H9 (cell line): ENCODE measurements at regions not wholly inside any gene's neighbourhood (a gene's known extent, or its start where the extent isn't known, plus 50 kb on each side); places are given as distances from the start of the nearest gene placed in this dataset.

Experiments
- DNase-seq: peaks from one replicate; pipeline ENCODE4 v3.0.0-alpha.2; 2017
- H2AFZ ChIP-seq: one replicate; pipeline ENCODE4 v1.6.1; 2013; ENCODE audit warnings: mild to moderate bottlenecking, low read length, control low read depth, moderate library complexity
- H2AK5ac ChIP-seq: 2 replicates; pipeline ENCODE4 v1.6.1; 2013; ENCODE audit warnings: low read length, control low read depth, mixed read lengths; ENCODE audit not compliant: insufficient read length
- H2BK120ac ChIP-seq: one replicate; pipeline ENCODE4 v1.6.1; 2013; ENCODE audit warnings: low read depth, mild to moderate bottlenecking, low read length, control low read depth, inconsistent platforms; ENCODE audit not compliant: poor library complexity, severe bottlenecking
- H2BK12ac ChIP-seq: 2 replicates; pipeline ENCODE4 v1.6.1; 2013; ENCODE audit warnings: low read length, control low read depth, mixed read lengths, low read depth; ENCODE audit not compliant: insufficient read length
- H2BK15ac ChIP-seq: 2 replicates; pipeline ENCODE4 v1.6.1; 2013; ENCODE audit warnings: low read depth, low read length, control low read depth
- H2BK20ac ChIP-seq: one replicate; pipeline ENCODE4 v1.6.1; 2013; ENCODE audit warnings: low read depth, mild to moderate bottlenecking, low read length, control low read depth, inconsistent platforms; ENCODE audit not compliant: poor library complexity, severe bottlenecking
- H2BK5ac ChIP-seq: 2 replicates; pipeline ENCODE4 v1.6.1; 2013; ENCODE audit warnings: low read length, control low read depth, mixed read lengths; ENCODE audit not compliant: insufficient read length
- H3K14ac ChIP-seq: 2 replicates; pipeline ENCODE4 v1.6.1; 2013; ENCODE audit warnings: low read length, control low read depth; ENCODE audit not compliant: insufficient read depth
- H3K18ac ChIP-seq: 2 replicates; pipeline ENCODE4 v1.6.1; 2013; ENCODE audit warnings: low read depth, mild to moderate bottlenecking, mixed read lengths, low read length, control low read depth; ENCODE audit not compliant: insufficient read length
- H3K23ac ChIP-seq: 2 replicates; pipeline ENCODE4 v1.6.1; 2013; ENCODE audit warnings: low read length, control low read depth, mixed read lengths, low read depth; ENCODE audit not compliant: insufficient read length
- H3K23me2 ChIP-seq: 2 replicates; pipeline ENCODE4 v1.6.1; 2013; ENCODE audit warnings: low read depth, mild to moderate bottlenecking, mixed read lengths, low read length, control low read depth; ENCODE audit not compliant: insufficient read length, poor library complexity, severe bottlenecking
- H3K27ac ChIP-seq: 2 replicates; pipeline ENCODE4 v1.5.1; 2013; ENCODE audit warnings: low read length, control low read depth, mixed read lengths, low read depth; ENCODE audit not compliant: insufficient read length
- H3K27me3 ChIP-seq: 2 replicates; pipeline ENCODE4 v1.6.1; 2013; ENCODE audit warnings: low read length, control low read depth, inconsistent platforms; ENCODE audit not compliant: insufficient read depth
- H3K4ac ChIP-seq: 2 replicates; pipeline ENCODE4 v1.6.1; 2013; ENCODE audit warnings: low read depth, mild to moderate bottlenecking, control low read depth, inconsistent platforms, low read length, moderate library complexity
- H3K4me1 ChIP-seq: 2 replicates; pipeline ENCODE4 v1.6.1; 2013; ENCODE audit warnings: low read length, control low read depth, inconsistent platforms; ENCODE audit not compliant: insufficient read depth
- H3K4me2 ChIP-seq: 2 replicates; pipeline ENCODE4 v1.6.1; 2013; ENCODE audit warnings: low read length, control low read depth, mixed read lengths; ENCODE audit not compliant: insufficient read length, insufficient read depth
- H3K56ac ChIP-seq: 2 replicates; pipeline ENCODE4 v1.6.1; 2013; ENCODE audit warnings: low read depth, mild to moderate bottlenecking, mixed read lengths, low read length, control low read depth; ENCODE audit not compliant: insufficient read length
- H3K79me1 ChIP-seq: 2 replicates; pipeline ENCODE4 v1.6.1; 2013; ENCODE audit warnings: low read depth, mild to moderate bottlenecking, moderate library complexity, low read length, control low read depth, inconsistent platforms; ENCODE audit not compliant: insufficient read depth, poor library complexity, severe bottlenecking
- H3K79me2 ChIP-seq: 2 replicates; pipeline ENCODE4 v1.6.1; 2013; ENCODE audit warnings: low read length, control low read depth, inconsistent platforms; ENCODE audit not compliant: insufficient read depth
- H3K9ac ChIP-seq: 2 replicates; pipeline ENCODE4 v1.6.1; 2013; ENCODE audit warnings: low read length, control low read depth, mixed read lengths; ENCODE audit not compliant: insufficient read length; ENCODE audit errors: extremely low read depth
- H3K9me3 ChIP-seq: one replicate; pipeline ENCODE4 v1.6.1; 2013; ENCODE audit warnings: low read depth, low read length, inconsistent platforms; ENCODE audit not compliant: control insufficient read depth
- H3T11ph ChIP-seq: one replicate; pipeline ENCODE4 v1.6.1; 2013; ENCODE audit warnings: mild to moderate bottlenecking, low read length, control low read depth, inconsistent platforms
- H4K20me1 ChIP-seq: one replicate; pipeline ENCODE4 v1.6.1; 2013; ENCODE audit not compliant: control insufficient read depth, insufficient read length, insufficient read depth
- H4K5ac ChIP-seq: 2 replicates; pipeline ENCODE4 v1.6.1; 2013; ENCODE audit warnings: low read depth, mild to moderate bottlenecking, mixed read lengths, low read length, control low read depth; ENCODE audit not compliant: insufficient read length
- H4K8ac ChIP-seq: replicated peaks from 2 replicates; pipeline ENCODE4 v1.6.1; 2013; ENCODE audit warnings: low read length, control low read depth, mixed read lengths, low read depth; ENCODE audit not compliant: insufficient read length
- H4K91ac ChIP-seq: 2 replicates; pipeline ENCODE4 v1.6.1; 2013; ENCODE audit warnings: low read depth, mild to moderate bottlenecking, moderate library complexity, mixed read lengths, low read length, control low read depth; ENCODE audit not compliant: insufficient read length
- H3K27ac Mint-ChIP-seq, 3 experiments: 2 replicates in 2 of 3; 3 replicates in 1 of 3; pipeline ENCODE4 v1.8.0; 2020 to 2021; ENCODE audit warnings: mixed read lengths in 3 of 3, mild to moderate bottlenecking in 1 of 3, moderate library complexity in 1 of 3
- H3K27me3 Mint-ChIP-seq: 2 replicates; pipeline ENCODE4 v1.8.0; 2021; ENCODE audit warnings: low read depth, mild to moderate bottlenecking, moderate library complexity, mixed read lengths
- H3K36me3 Mint-ChIP-seq, 3 experiments: 2 replicates in 2 of 3; 3 replicates in 1 of 3; pipeline ENCODE4 v1.8.0; 2020 to 2021; ENCODE audit warnings: low read depth in 3 of 3, mixed read lengths in 3 of 3; ENCODE audit not compliant: insufficient read depth in 1 of 3
- H3K4me1 Mint-ChIP-seq, 2 experiments: 2 replicates each; pipeline ENCODE4 v1.8.0; 2020; ENCODE audit warnings: mixed read lengths in 2 of 2
- H3K4me3 Mint-ChIP-seq, 2 experiments: 2 replicates in 1 of 2; 3 replicates in 1 of 2; pipeline ENCODE4 v1.8.0; 2020 to 2021; ENCODE audit warnings: mild to moderate bottlenecking in 2 of 2, mixed read lengths in 2 of 2, moderate library complexity in 1 of 2
- H3K9me3 Mint-ChIP-seq, 2 experiments: 2 replicates in 1 of 2; 3 replicates in 1 of 2; pipeline ENCODE4 v1.8.0; 2020; ENCODE audit warnings: mild to moderate bottlenecking in 2 of 2, mixed read lengths in 2 of 2, moderate library complexity in 1 of 2
- WGBS: extraction: QIAGEN DNeasy Blood & Tissue Kit; methylation state at CpG from one replicate; pipeline ENCODE4 v1.1.7; 2013; ENCODE audit warnings: missing lambda C conversion rate, low lambda C conversion rate, mixed read lengths; ENCODE audit not compliant: insufficient read length; ENCODE audit errors: extremely low coverage; 5-methylcytosine and 5-hydroxymethylcytosine counted together
- TF ChIP-seq, protein P1 (sequence below): fragments of 200-600 bp; sonication (generic); conservative IDR thresholded peaks from 3 replicates; pipeline ENCODE4 v1.8.0; 2021; ENCODE audit warnings: antibody characterized with exemption, mild to moderate bottlenecking

DNA sequence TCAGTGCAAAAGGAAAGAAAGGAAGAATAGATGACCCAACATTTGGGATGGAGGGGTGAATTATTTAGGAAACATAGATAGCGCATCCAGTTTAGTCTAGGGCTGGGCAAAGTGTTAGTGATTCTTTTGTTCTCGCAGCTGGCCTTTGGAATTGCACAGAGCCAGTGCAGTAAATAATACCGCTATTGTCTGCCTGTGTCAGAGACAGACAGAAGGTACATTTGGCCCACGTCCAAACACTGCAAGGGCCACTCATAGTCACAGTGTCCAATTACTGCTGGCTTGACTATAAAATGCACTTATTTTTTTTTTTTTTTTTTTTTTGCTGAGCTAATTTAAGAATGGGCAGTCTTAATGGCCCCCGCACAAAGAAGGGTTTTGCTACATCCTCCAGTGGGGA is 638.6 kb downstream of the BCL11B start:
- H3K27ac ChIP-seq, result no peak overlapping the region
- Mint-ChIP-seq H3K4me3 (no peak overlapping the region), H3K4me1 (no peaks in the 10 kb centered on the region), H3K27ac (no peak overlapping the region), H3K36me3 (no peaks in the 10 kb centered on the region), H3K9me3 (no peaks in the 10 kb centered on the region), H3K27me3 (no peaks in the 10 kb centered on the region; the same call in 1 of the 2 replicates)
- H2BK12ac ChIP-seq, result no peak overlapping the region
- no peak overlapping the region for H3T11ph ChIP-seq
- no peaks in the 10 kb centered on the region for H3K79me1 ChIP-seq
- H3K23me2 ChIP-seq, result no peaks in the 10 kb centered on the region
- no CpG with 5 or more reads among the region's 5 CpGs for WGBS
- DNase-seq, result no peak
- TF ChIP-seq, protein P1, sequence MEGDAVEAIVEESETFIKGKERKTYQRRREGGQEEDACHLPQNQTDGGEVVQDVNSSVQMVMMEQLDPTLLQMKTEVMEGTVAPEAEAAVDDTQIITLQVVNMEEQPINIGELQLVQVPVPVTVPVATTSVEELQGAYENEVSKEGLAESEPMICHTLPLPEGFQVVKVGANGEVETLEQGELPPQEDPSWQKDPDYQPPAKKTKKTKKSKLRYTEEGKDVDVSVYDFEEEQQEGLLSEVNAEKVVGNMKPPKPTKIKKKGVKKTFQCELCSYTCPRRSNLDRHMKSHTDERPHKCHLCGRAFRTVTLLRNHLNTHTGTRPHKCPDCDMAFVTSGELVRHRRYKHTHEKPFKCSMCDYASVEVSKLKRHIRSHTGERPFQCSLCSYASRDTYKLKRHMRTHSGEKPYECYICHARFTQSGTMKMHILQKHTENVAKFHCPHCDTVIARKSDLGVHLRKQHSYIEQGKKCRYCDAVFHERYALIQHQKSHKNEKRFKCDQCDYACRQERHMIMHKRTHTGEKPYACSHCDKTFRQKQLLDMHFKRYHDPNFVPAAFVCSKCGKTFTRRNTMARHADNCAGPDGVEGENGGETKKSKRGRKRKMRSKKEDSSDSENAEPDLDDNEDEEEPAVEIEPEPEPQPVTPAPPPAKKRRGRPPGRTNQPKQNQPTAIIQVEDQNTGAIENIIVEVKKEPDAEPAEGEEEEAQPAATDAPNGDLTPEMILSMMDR, result no peak
- H3K4me1 ChIP-seq, result no peaks in the 10 kb centered on the region
- H3K27me3 ChIP-seq, result no peaks in the 10 kb centered on the region; the same call in 1 of the 2 replicates
- H2BK20ac ChIP-seq, result no peak overlapping the region
- no peak overlapping the region for H2BK15ac ChIP-seq
- H2BK5ac ChIP-seq, result no peak overlapping the region
- no peak overlapping the region for H3K23ac ChIP-seq
- H4K8ac ChIP-seq, result no peak overlapping the region
- H3K4me2 ChIP-seq, result no peak overlapping the region
- H2AFZ ChIP-seq, result no peak overlapping the region
- H3K56ac ChIP-seq, result no peak overlapping the region
- H2AK5ac ChIP-seq, result no peak overlapping the region
- no peaks in the 10 kb centered on the region for H4K20me1 ChIP-seq
- H2BK120ac ChIP-seq, result no peak overlapping the region
- no peak overlapping the region for H4K5ac ChIP-seq
- no peaks in the 10 kb centered on the region for H3K79me2 ChIP-seq
- H3K9me3 ChIP-seq, result no peaks in the 10 kb centered on the region
- H3K14ac ChIP-seq, result no peak overlapping the region
- H3K9ac ChIP-seq, result no peak overlapping the region
- no peak overlapping the region for H3K18ac ChIP-seq
- H4K91ac ChIP-seq, result no peak overlapping the region
- no peak overlapping the region for H3K4ac ChIP-seq
